ENCODE measurements at regions not wholly inside any gene's neighbourhood (a gene's known extent, or its start where the extent isn't known, plus 50 kb on each side); places are given as distances from the start of the nearest gene placed in this dataset.

GRCh38 chr5:163569284-163569683, 63.9 kb downstream of the MAT2B start:
- no peaks in the 10 kb centered on the region for H3K9me3 ChIP-seq (ENCODE audit: insufficient read depth, low read length)
- H3K36me3 ChIP-seq (ENCODE audit: low read length): no peaks in the 10 kb centered on the region
- H3K27me3 ChIP-seq (ENCODE audit: low read length): 0 out of 2 replicates have a peak, but pooled peaks cover 2% of the 10 kb centered on the region
- no peak overlapping the region for H3K27ac ChIP-seq (ENCODE audit: low read depth, low read length)
- no peaks in the 10 kb centered on the region for H3K9me2 ChIP-seq (replicated peaks; ENCODE audit: insufficient read depth, low read length)
- TF ChIP-seq, protein P1, sequence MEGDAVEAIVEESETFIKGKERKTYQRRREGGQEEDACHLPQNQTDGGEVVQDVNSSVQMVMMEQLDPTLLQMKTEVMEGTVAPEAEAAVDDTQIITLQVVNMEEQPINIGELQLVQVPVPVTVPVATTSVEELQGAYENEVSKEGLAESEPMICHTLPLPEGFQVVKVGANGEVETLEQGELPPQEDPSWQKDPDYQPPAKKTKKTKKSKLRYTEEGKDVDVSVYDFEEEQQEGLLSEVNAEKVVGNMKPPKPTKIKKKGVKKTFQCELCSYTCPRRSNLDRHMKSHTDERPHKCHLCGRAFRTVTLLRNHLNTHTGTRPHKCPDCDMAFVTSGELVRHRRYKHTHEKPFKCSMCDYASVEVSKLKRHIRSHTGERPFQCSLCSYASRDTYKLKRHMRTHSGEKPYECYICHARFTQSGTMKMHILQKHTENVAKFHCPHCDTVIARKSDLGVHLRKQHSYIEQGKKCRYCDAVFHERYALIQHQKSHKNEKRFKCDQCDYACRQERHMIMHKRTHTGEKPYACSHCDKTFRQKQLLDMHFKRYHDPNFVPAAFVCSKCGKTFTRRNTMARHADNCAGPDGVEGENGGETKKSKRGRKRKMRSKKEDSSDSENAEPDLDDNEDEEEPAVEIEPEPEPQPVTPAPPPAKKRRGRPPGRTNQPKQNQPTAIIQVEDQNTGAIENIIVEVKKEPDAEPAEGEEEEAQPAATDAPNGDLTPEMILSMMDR (IDR thresholded peaks at IDR 0.05; ENCODE audit: insufficient read depth, low read length, poor library complexity, severe bottlenecking): no peak
- no peak for TF ChIP-seq EZH2phosphoT487 (conservative IDR thresholded peaks at IDR 0.05; ENCODE audit: low read length)
- no peak overlapping the region for H2AFZ ChIP-seq (ENCODE audit: low read depth, low read length, severe bottlenecking)
- no peaks in the 10 kb centered on the region for H4K20me1 ChIP-seq (ENCODE audit: low read depth, low read length)
- no peaks in the 10 kb centered on the region for H3K79me2 ChIP-seq (ENCODE audit: insufficient read depth, low read length)
- H3K4me3 ChIP-seq (ENCODE audit: insufficient read depth, low read length, poor library complexity, severe bottlenecking): no peak overlapping the region
- H3K4me2 ChIP-seq (ENCODE audit: low read depth, low read length, poor library complexity, severe bottlenecking): no peak overlapping the region
- H3K9ac ChIP-seq (ENCODE audit: low read length): no peak overlapping the region
- no peaks in the 10 kb centered on the region for H3F3A ChIP-seq (ENCODE audit: insufficient read depth)

DNA sequence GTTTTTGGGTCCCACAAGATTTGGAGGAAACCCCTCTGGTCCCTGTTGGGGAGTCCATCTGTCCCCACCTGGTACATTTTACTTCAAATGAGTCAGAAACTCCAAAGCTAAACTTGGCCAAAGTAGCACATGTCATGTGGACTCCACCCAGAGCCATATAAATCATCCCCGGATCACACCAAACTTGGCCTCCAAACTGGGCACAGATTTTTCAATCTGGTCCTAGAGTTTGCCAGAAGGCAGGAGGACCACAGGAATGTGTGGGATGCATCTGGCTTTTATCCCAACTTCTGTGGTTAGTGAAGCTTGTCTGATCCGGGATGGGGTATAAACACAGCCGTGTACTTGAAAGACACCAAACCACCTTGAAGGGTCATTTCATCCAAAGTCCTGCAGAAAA, 66.3 kb downstream of the MAT2B start:
- Histone ChIP-seq H3K9me2 (replicated peaks; ENCODE audit: insufficient read depth, low read length) (no peaks in the 10 kb centered on the region), H3K36me3 (ENCODE audit: low read length) (no peaks in the 10 kb centered on the region), H3F3A (ENCODE audit: insufficient read depth) (no peaks in the 10 kb centered on the region), H3K27me3 (ENCODE audit: low read length) (0 out of 2 replicates have a peak, but pooled peaks cover 2% of the 10 kb centered on the region), H3K27ac (ENCODE audit: low read depth, low read length) (no peak overlapping the region), H2AFZ (ENCODE audit: low read depth, low read length, severe bottlenecking) (no peak overlapping the region), H3K9ac (ENCODE audit: low read length) (no peak overlapping the region), H3K9me3 (ENCODE audit: insufficient read depth, low read length) (no peaks in the 10 kb centered on the region), H4K20me1 (ENCODE audit: low read depth, low read length) (no peaks in the 10 kb centered on the region), H3K79me2 (ENCODE audit: insufficient read depth, low read length) (no peaks in the 10 kb centered on the region), H3K4me2 (ENCODE audit: low read depth, low read length, poor library complexity, severe bottlenecking) (no peak overlapping the region), H3K4me3 (ENCODE audit: insufficient read depth, low read length, poor library complexity, severe bottlenecking) (no peak overlapping the region)
- no peak for TF ChIP-seq EZH2phosphoT487 (conservative IDR thresholded peaks at IDR 0.05; ENCODE audit: low read length)
- TF ChIP-seq, protein P1 (IDR thresholded peaks at IDR 0.05; ENCODE audit: insufficient read depth, low read length, poor library complexity, severe bottlenecking): no peak

DNA sequence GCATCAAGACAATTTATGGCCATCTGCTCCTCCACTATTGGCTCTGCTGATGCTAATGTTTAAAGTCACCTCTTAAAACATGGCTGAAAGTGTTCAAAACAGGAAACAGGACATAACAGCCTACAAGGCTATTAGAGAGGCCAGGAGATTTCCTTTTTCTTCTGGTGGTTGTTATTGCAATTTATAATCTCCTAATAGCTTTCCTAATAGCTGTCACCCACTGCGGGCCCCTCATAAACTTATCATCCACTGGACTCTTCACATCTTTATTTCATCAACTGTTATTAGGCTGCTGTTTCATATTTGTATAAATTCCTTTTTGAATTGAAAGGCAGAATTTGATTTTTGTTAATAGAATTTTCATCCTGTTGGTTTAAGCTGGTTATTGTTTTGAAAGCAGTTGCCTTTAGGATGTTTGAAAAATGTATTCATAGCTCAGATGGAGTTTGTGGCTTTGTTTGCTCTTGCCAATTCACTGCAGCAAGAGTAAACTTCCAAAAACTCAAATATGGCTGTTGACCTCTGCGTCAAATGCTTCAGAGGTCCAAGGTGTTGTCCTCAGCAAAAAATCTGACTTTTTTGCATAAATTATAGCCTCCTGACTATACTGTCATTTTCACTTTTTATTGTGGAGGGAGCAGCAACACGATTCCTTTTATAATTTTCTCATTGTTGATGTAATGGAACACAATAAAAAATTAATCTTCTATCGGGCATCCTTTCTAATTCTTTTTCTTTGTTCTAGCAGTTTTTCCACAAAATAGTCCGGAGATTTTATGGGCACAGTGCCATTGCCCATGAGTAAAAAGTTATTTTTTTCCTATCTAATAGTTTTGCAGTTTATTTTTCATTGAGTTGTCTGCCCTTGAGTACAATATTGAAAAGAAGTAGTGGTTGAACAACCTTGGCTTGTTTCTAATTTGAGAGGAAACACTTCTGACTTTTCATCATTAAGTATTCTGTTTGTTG, 69.3 kb downstream of the MAT2B start:
- Histone ChIP-seq H3F3A (ENCODE audit: insufficient read depth) (no peaks in the 10 kb centered on the region), H2AFZ (ENCODE audit: low read depth, low read length, severe bottlenecking) (no peak overlapping the region), H3K9ac (ENCODE audit: low read length) (no peak overlapping the region), H4K20me1 (ENCODE audit: low read depth, low read length) (no peaks in the 10 kb centered on the region), H3K4me2 (ENCODE audit: low read depth, low read length, poor library complexity, severe bottlenecking) (no peak overlapping the region), H3K36me3 (ENCODE audit: low read length) (no peaks in the 10 kb centered on the region), H3K4me3 (ENCODE audit: insufficient read depth, low read length, poor library complexity, severe bottlenecking) (no peak overlapping the region), H3K79me2 (ENCODE audit: insufficient read depth, low read length) (no peaks in the 10 kb centered on the region), H3K27me3 (ENCODE audit: low read length) (0 out of 2 replicates have a peak, but pooled peaks cover 2% of the 10 kb centered on the region), H3K27ac (ENCODE audit: low read depth, low read length) (no peak overlapping the region), H3K9me3 (ENCODE audit: insufficient read depth, low read length) (no peaks in the 10 kb centered on the region), H3K9me2 (replicated peaks; ENCODE audit: insufficient read depth, low read length) (no peaks in the 10 kb centered on the region)
- TF ChIP-seq EZH2phosphoT487 (conservative IDR thresholded peaks at IDR 0.05; ENCODE audit: low read length): no peak
- TF ChIP-seq, protein P1 (IDR thresholded peaks at IDR 0.05; ENCODE audit: insufficient read depth, low read length, poor library complexity, severe bottlenecking): no peak

All from SU-DHL-6 (cell line).